Right lobe of liver (tissue), 6 donors: ENCODE measurements at regions not wholly inside any gene's neighbourhood (a gene's known extent, or its start where the extent isn't known, plus 50 kb on each side); places are given as distances from the start of the nearest gene placed in this dataset.

Source experiments
- ATAC-seq, 4 donors: fragments of 200-7000 bp; cut with Tn5 transposase; one replicate each; pipeline ENCODE4 v1.9.1; 2020; ENCODE audit warnings: mild to moderate bottlenecking in 4 of 4, moderate library complexity in 4 of 4
- DNase-seq, 3 donors: peaks; one replicate each; pipeline ENCODE4 v3.0.0-alpha.2; 2020
- H3K27ac ChIP-seq, 3 donors: fragments of 200-600 bp; one replicate each; pipeline ENCODE4 v1.8.0; 2022
- H3K27me3 ChIP-seq, 2 donors: fragments of 200-600 bp; one replicate each; pipeline ENCODE4 v1.8.0; 2022
- H3K36me3 ChIP-seq, 4 donors: fragments of 200-600 bp; sonication (generic) in 1 of 4; one replicate each; pipeline versions ENCODE4 v1.5.1 to v1.8.0; 2017 to 2022; ENCODE audit warnings: control low read depth in 1 of 4
- H3K4me1 ChIP-seq, 4 donors: fragments of 200-600 bp; sonication (generic) in 1 of 4; one replicate each; pipeline versions ENCODE4 v1.5.1 to v1.8.0; 2017 to 2022; ENCODE audit warnings: control low read depth in 1 of 4
- H3K4me3 ChIP-seq, 3 donors: fragments of 200-600 bp; one replicate each; pipeline ENCODE4 v1.8.0; 2022
- H3K9me3 ChIP-seq, 4 donors: fragments of 200-600 bp; sonication (generic) in 1 of 4; one replicate each; pipeline versions ENCODE4 v1.5.1 to v1.8.0; 2017 to 2022; ENCODE audit warnings: control low read depth in 1 of 4
- CTCF ChIP-seq, 4 donors: fragments of 200-600 bp in 3 of 4; fragments of 450-650 bp in 1 of 4; IDR thresholded peaks; one replicate each; pipeline versions ENCODE4 v1.5.1 to v1.8.0; 2016 to 2022; ENCODE audit warnings: antibody characterized with exemption in 4 of 4, mild to moderate bottlenecking in 2 of 4
- POLR2A ChIP-seq: fragments of 450-650 bp; IDR thresholded peaks from one replicate; pipeline ENCODE4 v1.6.1; 2017; ENCODE audit warnings: antibody characterized with exemption, mild to moderate bottlenecking
- WGBS: methylation state at CpG from one replicate; pipeline ENCODE4 v1.1.6; 2018; ENCODE audit warnings: low coverage, low lambda C conversion rate; ENCODE audit not compliant: insufficient coverage; ENCODE audit errors: missing lambda C conversion rate; 5-methylcytosine and 5-hydroxymethylcytosine counted together
- intact Hi-C, 2 donors: fragments of 100-400 bp; cut with DNase I; formaldehyde crosslinking; loops; one replicate each; pipeline versions ENCODE4 v1.11.2 to v1.14.1; 2022
- donor health status: DM: no; HTN: yes; CAD: no.
- donor health status: DM: no; HTN: no; CAD: no.
- donor health status: DM: no; HTN: no; CAD: no.
- donor health status: DM: no; HTN: yes; CAD: no.
- donor health status: DM: no; HTN: yes; CAD: no.

- no peaks in the 10 kb centered on the region for H3K4me1 ChIP-seq
- H3K4me3 ChIP-seq = no peak overlapping the region
- WGBS = 58% methylated on average over 7 of the region's 7 CpGs
- ATAC-seq = no peak
- H3K27ac ChIP-seq = no peak overlapping the region
- no peaks in the 10 kb centered on the region for H3K9me3 ChIP-seq
- intact Hi-C loops = no loop called here
- no peak for DNase-seq
- H3K27me3 ChIP-seq = no peaks in the 10 kb centered on the region
- H3K36me3 ChIP-seq = no peaks in the 10 kb centered on the region
- TF ChIP-seq CTCF (IDR thresholded peaks at IDR 0.05) (no peak), POLR2A (no peak)
These were observed 166.8 kb upstream of the COL8A1 start for GRCh38 chr3:99471353-99472323.

GRCh38 chr3:99470841-99471240, 167.6 kb upstream of the COL8A1 start:
- Histone ChIP-seq H3K4me3 (no peak overlapping the region), H3K27me3 (no peaks in the 10 kb centered on the region), H3K4me1 (no peaks in the 10 kb centered on the region), H3K9me3 (no peaks in the 10 kb centered on the region), H3K36me3 (no peaks in the 10 kb centered on the region), H3K27ac (no peak overlapping the region)
- intact Hi-C loops = no loop called here
- TF ChIP-seq CTCF (IDR thresholded peaks at IDR 0.05) (no peak), POLR2A (no peak)
- DNase-seq (no peak), ATAC-seq (no peak)

GRCh38 chr3:99468918-99469317, 169.5 kb upstream of the COL8A1 start:
- DNase-seq (no peak), ATAC-seq (no peak)
- intact Hi-C loops = no loop called here
- no peaks in the 10 kb centered on the region for H3K9me3 ChIP-seq
- WGBS = 37% methylated on average over 3 of the region's 3 CpGs
- no peaks in the 10 kb centered on the region for H3K27me3 ChIP-seq
- H3K4me3 ChIP-seq = no peak overlapping the region
- TF ChIP-seq POLR2A (no peak), CTCF (IDR thresholded peaks at IDR 0.05) (no peak)
- no peaks in the 10 kb centered on the region for H3K4me1 ChIP-seq
- no peaks in the 10 kb centered on the region for H3K36me3 ChIP-seq
- no peak overlapping the region for H3K27ac ChIP-seq

GRCh38 chr3:99467420-99467819, 171.0 kb upstream of the COL8A1 start:
- Histone ChIP-seq H3K27me3 (no peaks in the 10 kb centered on the region), H3K9me3 (no peaks in the 10 kb centered on the region), H3K4me3 (no peak overlapping the region), H3K27ac (no peak overlapping the region), H3K4me1 (no peaks in the 10 kb centered on the region), H3K36me3 (no peaks in the 10 kb centered on the region)
- intact Hi-C loops = no loop called here
- TF ChIP-seq CTCF (IDR thresholded peaks at IDR 0.05) = no peak
- no peak for TF ChIP-seq POLR2A
- WGBS = 60% methylated on average over 3 of the region's 3 CpGs
- DNase-seq (no peak), ATAC-seq (no peak)
